Ovary (tissue), 3 donors: ENCODE measurements at regions not wholly inside any gene's neighbourhood (a gene's known extent, or its start where the extent isn't known, plus 50 kb on each side); places are given as distances from the start of the nearest gene placed in this dataset.

Source experiments
- POLR2A ChIP-seq: fragments of 450-650 bp; IDR thresholded peaks from one replicate; pipeline ENCODE4 v1.6.1; 2017; ENCODE audit warnings: antibody characterized with exemption, mild to moderate bottlenecking, moderate library complexity
- TF ChIP-seq, protein P1 (sequence below), 3 donors: fragments of 450-650 bp in 2 of 3; fragments of 200-600 bp in 1 of 3; IDR thresholded peaks; one replicate each; pipeline versions ENCODE4 v1.5.1 to v1.8.0; 2016 to 2022; ENCODE audit warnings: antibody characterized with exemption in 3 of 3, mild to moderate bottlenecking in 1 of 3
- donor health status: DM: no; HTN: no; CAD: no.

DNA sequence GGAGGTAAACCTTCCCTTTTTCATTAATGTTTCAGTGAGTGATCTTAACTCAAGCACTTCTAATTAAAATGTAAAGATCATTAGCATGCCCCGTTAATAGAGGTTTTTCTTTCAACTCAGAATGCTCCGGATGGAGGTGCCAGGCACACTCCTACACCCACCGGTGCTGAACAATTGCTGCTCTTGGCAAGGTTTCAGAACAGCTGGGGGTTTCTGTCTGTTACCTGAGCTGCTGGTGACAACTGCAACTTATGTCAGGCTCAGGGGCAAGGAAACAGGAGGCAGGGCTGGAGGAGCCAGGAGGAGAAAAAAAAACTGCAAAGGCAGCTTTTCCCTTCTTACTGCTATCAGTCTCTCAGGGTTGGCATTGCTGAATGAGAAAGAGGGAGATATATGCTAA lies 250.1 kb downstream of the DIPK2A start:
- no peak for TF ChIP-seq POLR2A
- TF ChIP-seq, protein P1, sequence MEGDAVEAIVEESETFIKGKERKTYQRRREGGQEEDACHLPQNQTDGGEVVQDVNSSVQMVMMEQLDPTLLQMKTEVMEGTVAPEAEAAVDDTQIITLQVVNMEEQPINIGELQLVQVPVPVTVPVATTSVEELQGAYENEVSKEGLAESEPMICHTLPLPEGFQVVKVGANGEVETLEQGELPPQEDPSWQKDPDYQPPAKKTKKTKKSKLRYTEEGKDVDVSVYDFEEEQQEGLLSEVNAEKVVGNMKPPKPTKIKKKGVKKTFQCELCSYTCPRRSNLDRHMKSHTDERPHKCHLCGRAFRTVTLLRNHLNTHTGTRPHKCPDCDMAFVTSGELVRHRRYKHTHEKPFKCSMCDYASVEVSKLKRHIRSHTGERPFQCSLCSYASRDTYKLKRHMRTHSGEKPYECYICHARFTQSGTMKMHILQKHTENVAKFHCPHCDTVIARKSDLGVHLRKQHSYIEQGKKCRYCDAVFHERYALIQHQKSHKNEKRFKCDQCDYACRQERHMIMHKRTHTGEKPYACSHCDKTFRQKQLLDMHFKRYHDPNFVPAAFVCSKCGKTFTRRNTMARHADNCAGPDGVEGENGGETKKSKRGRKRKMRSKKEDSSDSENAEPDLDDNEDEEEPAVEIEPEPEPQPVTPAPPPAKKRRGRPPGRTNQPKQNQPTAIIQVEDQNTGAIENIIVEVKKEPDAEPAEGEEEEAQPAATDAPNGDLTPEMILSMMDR (IDR thresholded peaks at IDR 0.05), result no peak
